H1 (cell line): ENCODE measurements at regions not wholly inside any gene's neighbourhood (a gene's known extent, or its start where the extent isn't known, plus 50 kb on each side); places are given as distances from the start of the nearest gene placed in this dataset.
A peak's percentile ranks its signal among the peaks of the same experiment; 100 is the strongest.

Experiments used
- CTCF ChIA-PET: fragments of 300-600 bp; sonication (Branson Sonifier 250); formaldehyde crosslinking; loops from one replicate; lab custom pipeline; 2021; ENCODE audit not compliant: partially characterized antibody; lab: Charles Lee
- POLR2A ChIA-PET: fragments of 300-600 bp; sonication (Branson Sonifier 250); formaldehyde crosslinking; loops from one replicate; lab custom pipeline; 2021; ENCODE audit warnings: inconsistent platforms; ENCODE audit not compliant: partially characterized antibody; lab: Charles Lee
- DNase-seq, 2 experiments: peaks; one replicate each; pipeline versions ENCODE4 v3.0.0 to v3.0.0-alpha.2; 2010 to 2022; ENCODE audit warnings: low spot score in 2 of 2, low read depth in 1 of 2, mixed read lengths in 1 of 2
- FAIRE-seq: peaks from 2 replicates; lab custom pipeline; 2011; peaks lifted over from hg19 to GRCh38; lab: Jason Lieb, UNC
- H2AFZ ChIP-seq: 2 replicates; pipeline ENCODE4 v1.8.1; 2012; ENCODE audit warnings: low read length, inconsistent platforms
- H2AK5ac ChIP-seq: 2 replicates; pipeline ENCODE4 v1.6.1; 2013; ENCODE audit warnings: low read depth, low read length
- H2BK120ac ChIP-seq: replicated peaks from 2 replicates; pipeline ENCODE3; 2013; ENCODE audit warnings: low read depth, low read length, inconsistent platforms
- H2BK12ac ChIP-seq: 2 replicates; pipeline ENCODE4 v1.6.1; 2013; ENCODE audit warnings: low read depth, low read length
- H2BK15ac ChIP-seq: 2 replicates; pipeline ENCODE4 v1.6.1; 2013; ENCODE audit warnings: low read length
- H2BK20ac ChIP-seq: 2 replicates; pipeline ENCODE4 v1.6.1; 2013; ENCODE audit warnings: low read length
- H2BK5ac ChIP-seq: 2 replicates; pipeline ENCODE4 v1.6.1; 2013; ENCODE audit warnings: low read depth, low read length
- H3K14ac ChIP-seq: 2 replicates; pipeline ENCODE4 v1.6.1; 2013; ENCODE audit warnings: inconsistent platforms; ENCODE audit not compliant: insufficient read length
- H3K18ac ChIP-seq: 2 replicates; pipeline ENCODE4 v1.6.1; 2013; ENCODE audit warnings: low read length; ENCODE audit errors: extremely low read depth
- H3K23ac ChIP-seq: 2 replicates; pipeline ENCODE4 v1.6.1; 2013; ENCODE audit warnings: inconsistent platforms; ENCODE audit not compliant: insufficient read length
- H3K23me2 ChIP-seq: 2 replicates; pipeline ENCODE4 v1.6.1; 2013; ENCODE audit warnings: low read depth, low read length
- H3K27ac ChIP-seq: 2 replicates; pipeline ENCODE4 v1.6.1; 2011; ENCODE audit warnings: low read depth, low read length, inconsistent platforms
- H3K27me3 ChIP-seq, 4 experiments: replicated peaks in 1 of 4; 1 replicate in 1 of 4; 2 replicates in 3 of 4; pipeline versions ENCODE4 v1.6.1 to v1.8.1; 2011 to 2013; ENCODE audit warnings: low read length in 3 of 4, mild to moderate bottlenecking in 3 of 4, inconsistent platforms in 2 of 4, mixed read lengths in 2 of 4, moderate library complexity in 1 of 4; ENCODE audit not compliant: control insufficient read depth in 3 of 4, insufficient read depth in 3 of 4; ENCODE audit errors: extremely low read depth in 1 of 4
- H3K36me3 ChIP-seq, 4 experiments: 2 replicates each; pipeline versions ENCODE4 v1.6.1 to v1.8.1; 2011 to 2013; ENCODE audit warnings: mild to moderate bottlenecking in 4 of 4, low read length in 3 of 4, moderate library complexity in 2 of 4, control low read depth in 1 of 4, inconsistent platforms in 1 of 4; ENCODE audit not compliant: insufficient read depth in 4 of 4, control insufficient read depth in 2 of 4
- H3K4ac ChIP-seq: replicated peaks from 2 replicates; pipeline ENCODE3; 2013; ENCODE audit warnings: low read length, low read depth, mixed read lengths, inconsistent platforms; ENCODE audit not compliant: insufficient read length
- H3K4me1 ChIP-seq, 4 experiments: replicated peaks in 1 of 4; 1 replicate in 1 of 4; 2 replicates in 3 of 4; pipeline versions ENCODE4 v1.6.1 to v1.8.1; 2011 to 2013; ENCODE audit warnings: low read length in 3 of 4, inconsistent platforms in 2 of 4, mixed read lengths in 1 of 4; ENCODE audit not compliant: insufficient read depth in 4 of 4, control insufficient read depth in 3 of 4
- H3K4me2 ChIP-seq, 2 experiments: 2 replicates each; pipeline versions ENCODE4 v1.6.1 to v1.8.1; 2011 to 2013; ENCODE audit warnings: low read depth in 2 of 2, low read length in 2 of 2, control low read depth in 1 of 2, inconsistent platforms in 1 of 2, mild to moderate bottlenecking in 1 of 2; ENCODE audit not compliant: insufficient read depth in 1 of 2
- H3K4me3 ChIP-seq, 4 experiments: fragments of 200-600, 300-600 bp in 1 of 4; sonication (generic), shearing (Covaris generic), sonication (Bioruptor Twin) in 1 of 4; 2 replicates each; pipeline versions ENCODE4 v1.5.1 to v1.8.1; 2011 to 2016; ENCODE audit warnings: low read length in 4 of 4, low read depth in 3 of 4, control low read depth in 2 of 4, inconsistent platforms in 2 of 4, mild to moderate bottlenecking in 2 of 4, mixed read lengths in 1 of 4, moderate library complexity in 1 of 4; ENCODE audit not compliant: insufficient read depth in 2 of 4; ENCODE audit errors: extremely low read depth in 1 of 4
- H3K56ac ChIP-seq: replicated peaks from 2 replicates; pipeline ENCODE3; 2013; ENCODE audit warnings: low read depth, mild to moderate bottlenecking, mixed read lengths, low read length, inconsistent platforms; ENCODE audit not compliant: insufficient read length
- H3K79me1 ChIP-seq: 2 replicates; pipeline ENCODE4 v1.6.1; 2013; ENCODE audit warnings: low read depth, low read length, control low read depth
- H3K79me2 ChIP-seq, 2 experiments: 2 replicates each; pipeline versions ENCODE4 v1.6.1 to v1.8.1; 2012 to 2013; ENCODE audit warnings: low read length in 2 of 2, mild to moderate bottlenecking in 2 of 2, inconsistent platforms in 1 of 2; ENCODE audit not compliant: insufficient read depth in 2 of 2, control insufficient read depth in 1 of 2
- H3K9ac ChIP-seq, 4 experiments: replicated peaks in 1 of 4; 1 replicate in 1 of 4; 2 replicates in 3 of 4; pipeline versions ENCODE4 v1.6.1 to v1.8.1; 2011 to 2013; ENCODE audit warnings: low read depth in 3 of 4, low read length in 3 of 4, control low read depth in 2 of 4, mild to moderate bottlenecking in 2 of 4, moderate library complexity in 2 of 4, inconsistent platforms in 1 of 4; ENCODE audit errors: extremely low read depth in 1 of 4
- H3K9me3 ChIP-seq, 2 experiments: 2 replicates each; pipeline versions ENCODE4 v1.6.1 to v1.8.1; 2012 to 2013; ENCODE audit warnings: mild to moderate bottlenecking in 2 of 2, moderate library complexity in 2 of 2, control low read depth in 1 of 2, inconsistent platforms in 1 of 2, low read depth in 1 of 2, low read length in 1 of 2, mixed read lengths in 1 of 2; ENCODE audit not compliant: insufficient read depth in 2 of 2
- H4K20me1 ChIP-seq, 2 experiments: replicated peaks in 1 of 2; 2 replicates each; pipeline versions ENCODE3 to v1.8.1; 2011 to 2013; ENCODE audit warnings: inconsistent platforms in 2 of 2, low read length in 2 of 2, mild to moderate bottlenecking in 1 of 2; ENCODE audit not compliant: insufficient read depth in 2 of 2, control insufficient read depth in 1 of 2
- H4K5ac ChIP-seq: 2 replicates; pipeline ENCODE4 v1.6.1; 2013; ENCODE audit warnings: low read length, low read depth, mixed read lengths, inconsistent platforms; ENCODE audit not compliant: insufficient read length
- H4K8ac ChIP-seq: 2 replicates; pipeline ENCODE4 v1.8.0; 2013; ENCODE audit warnings: mild to moderate bottlenecking, moderate library complexity, low read length, inconsistent platforms; ENCODE audit not compliant: insufficient read depth; ENCODE audit errors: extremely low read depth
- H4K91ac ChIP-seq: replicated peaks from 2 replicates; pipeline ENCODE3; 2013; ENCODE audit warnings: low read length, mixed read lengths, inconsistent platforms; ENCODE audit not compliant: insufficient read length
- BACH1 ChIP-seq: IDR thresholded peaks from 2 replicates; pipeline ENCODE4 v1.6.1; 2012; ENCODE audit warnings: low read length, improper control_type of control experiment
- EGR1 ChIP-seq: IDR thresholded peaks from 2 replicates; pipeline ENCODE4 v1.6.1; 2011; ENCODE audit warnings: low read depth, low read length, borderline replicate concordance
- RNF2 ChIP-seq: fragments of 200-900, 300-1000 bp; sonication (generic); IDR thresholded peaks from 2 replicates; pipeline ENCODE4 v1.7.1; 2016; ENCODE audit warnings: borderline replicate concordance, low read depth, mild to moderate bottlenecking, antibody characterized with exemption, low read length; ENCODE audit not compliant: poor library complexity, severe bottlenecking; ENCODE audit errors: missing control alignments
- WGBS, 2 experiments: shearing (Covaris generic) in 1 of 2; methylation state at CpG; one replicate each; pipeline versions ENCODE4 v1.1.6 to v1.1.7; 2013 to 2015; ENCODE audit warnings: low lambda C conversion rate in 2 of 2, mixed read lengths in 2 of 2, inconsistent platforms in 1 of 2, low coverage in 1 of 2, missing lambda C conversion rate in 1 of 2; ENCODE audit not compliant: insufficient replicate concordance in 2 of 2, insufficient coverage in 1 of 2, insufficient read length in 1 of 2; ENCODE audit errors: extremely low coverage in 1 of 2, missing lambda C conversion rate in 1 of 2; 5-methylcytosine and 5-hydroxymethylcytosine counted together

DNA sequence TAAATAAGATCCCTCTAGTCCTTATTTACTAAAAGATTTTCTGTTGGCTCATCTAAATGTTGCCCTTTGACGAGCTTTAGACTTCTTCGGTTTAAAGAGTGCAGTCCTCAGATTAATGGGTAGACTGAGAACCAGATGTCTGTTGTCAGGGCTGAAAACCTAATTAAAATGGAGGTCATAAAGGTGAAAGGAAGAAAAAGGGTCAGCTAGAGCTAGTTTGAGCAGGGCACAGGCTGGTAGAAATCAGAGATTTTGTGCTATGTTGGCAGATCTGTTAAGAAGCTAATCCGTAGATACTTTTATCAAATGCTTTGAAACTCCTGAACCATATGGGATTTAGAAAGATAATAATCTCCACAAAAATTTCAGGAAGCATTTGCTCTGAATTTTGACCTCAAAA is 959.0 kb downstream of the PLA2G4A start:
- TF ChIP-seq RNF2, result no peak
- TF ChIP-seq EGR1, result no peak
- no peak for TF ChIP-seq BACH1
- CTCF ChIA-PET, result no interaction called here
- Histone ChIP-seq H4K5ac (no peak overlapping the region), H3K36me3 (no peaks in the 10 kb centered on the region), H4K8ac (no peak overlapping the region), H2BK5ac (no peak overlapping the region), H4K20me1 (no peaks in the 10 kb centered on the region), H2BK15ac (no peak overlapping the region), H2BK120ac (no peak overlapping the region), H3K9ac (no peak overlapping the region), H3K4me3 (no peak overlapping the region), H3K9me3 (no peaks in the 10 kb centered on the region), H2AK5ac (no peak overlapping the region), H3K4ac (no peak overlapping the region), H3K4me2 (no peak overlapping the region), H3K23me2 (no peaks in the 10 kb centered on the region; the same call in 1 of the 2 replicates), H3K79me2 (no peaks in the 10 kb centered on the region), H3K56ac (no peak overlapping the region), H3K23ac (no peak overlapping the region), H2BK12ac (no peak overlapping the region), H2AFZ (peak overlapping the region; percentile 81; the same call in 1 of the 2 replicates), H3K27ac (no peak overlapping the region), H3K27me3 (no peaks in the 10 kb centered on the region), H3K79me1 (no peaks in the 10 kb centered on the region), H2BK20ac (no peak overlapping the region), H3K14ac (no peak overlapping the region), H3K18ac (no peak overlapping the region), H4K91ac (no peak overlapping the region), H3K4me1 (peaks cover 0 to 3% (median 0%) of the 10 kb centered on the region in 4 experiments; a peak in 1 of 7 replicates)
- 97% methylated on average over 3 of the region's 3 CpGs; no CpG with 5 or more reads in 1 of the 2 experiments for WGBS, 2 experiments
- no peak for FAIRE-seq
- POLR2A ChIA-PET, result no interaction called here
- DNase-seq, result no peak
